Heart left ventricle (tissue), 13 donors: ENCODE measurements at regions not wholly inside any gene's neighbourhood (a gene's known extent, or its start where the extent isn't known, plus 50 kb on each side); places are given as distances from the start of the nearest gene placed in this dataset.

ENCODE experiments used
- CTCF ChIP-seq, 12 donors: fragments of 200-600 bp; sonication (generic) in 4 of 12; IDR thresholded peaks; one replicate each; pipeline versions ENCODE4 v1.5.0 to v1.8.0; 2018 to 2022; ENCODE audit warnings: antibody characterized with exemption in 12 of 12, mild to moderate bottlenecking in 5 of 12
- POLR2A ChIP-seq, 2 donors: fragments of 450-650 bp; IDR thresholded peaks; one replicate each; pipeline ENCODE4 v1.6.1; 2017; ENCODE audit warnings: antibody characterized with exemption in 2 of 2, mild to moderate bottlenecking in 2 of 2, moderate library complexity in 2 of 2
- donor health status: ischemic (EF 13 %, LVEDD 7.1; RV severe dilation, severe dysfunction).
- donor health status: DM: no; HTN: yes; CAD: no.
- donor health status: DM: no; HTN: no; CAD: no.
- donor health status: ischemic (EF 25% LVEDD 6.9; RV normal size, moderate dysfunction).
- donor health status: ischemic (EF 25% LVEDD 5.7; RV mildly dilated, moderate dysfunction).
- donor health status: ischemic (EF 35%, LVEDD 5.7; RV mildly dilated, moderate dysfunction).
- donor health status: nonischemic (EF 11% LVEDD 7.7; RV severe dilation, severe dysfunction).
- donor health status: DM: yes; HTN: yes; CAD: no.
- donor health status: PGD.
- donor health status: ischemic (EF 29% LVEDD 5.4; RV normal size, mild dysfunction).
- donor health status: nonischemic (EF 23%, LVEDD 6.1; RV moderate dilation, normal function).

GRCh38 chr16:35195173-35195863, 1735.9 kb downstream of the TP53TG3F start:
- TF ChIP-seq CTCF (IDR thresholded peaks at IDR 0.05) (no peak), POLR2A (IDR thresholded peaks at IDR 0.05) (no peak)
